HEK293T (cell line): ENCODE measurements at regions not wholly inside any gene's neighbourhood (a gene's known extent, or its start where the extent isn't known, plus 50 kb on each side); places are given as distances from the start of the nearest gene placed in this dataset.

Source experiments
- CTCF ChIA-PET: fragments of 350-600 bp; formaldehyde crosslinking; extraction: SDS; loops from one replicate; lab custom pipeline; 2021; ENCODE audit warnings: antibody characterized with exemption, inconsistent platforms; lab: Yijun Ruan, JAX
- POLR2A ChIA-PET: fragments of 350-600 bp; formaldehyde crosslinking; extraction: SDS; loops from one replicate; lab custom pipeline; 2020; ENCODE audit warnings: antibody characterized with exemption, inconsistent platforms; lab: Yijun Ruan, JAX
- DNase-seq: peaks from one replicate; pipeline ENCODE4 v3.0.0; 2012; ENCODE audit warnings: mixed read lengths; ENCODE audit errors: extremely low spot score
- ARNT ChIP-seq: fragments of 450-650 bp; IDR thresholded peaks from 2 replicates; pipeline ENCODE4 v1.6.1; 2017; ENCODE audit warnings: mild to moderate bottlenecking
- BHLHE40 ChIP-seq: fragments of 450-650 bp; IDR thresholded peaks from 2 replicates; pipeline ENCODE4 v1.6.1; 2016; ENCODE audit warnings: mild to moderate bottlenecking, moderate library complexity, borderline replicate concordance
- CTBP1 ChIP-seq: fragments of 450-650 bp; IDR thresholded peaks from 2 replicates; pipeline ENCODE4 v1.6.1; 2016; ENCODE audit warnings: borderline replicate concordance
- ELF4 ChIP-seq: fragments of 450-650 bp; IDR thresholded peaks from 2 replicates; pipeline ENCODE4 v1.6.1; 2017; ENCODE audit warnings: antibody characterized with exemption
- FOXA1 ChIP-seq: fragments of 450-650 bp; IDR thresholded peaks from 2 replicates; pipeline ENCODE4 v1.6.1; 2016; ENCODE audit warnings: mild to moderate bottlenecking
- FOXK2 ChIP-seq: fragments of 450-650 bp; IDR thresholded peaks from 2 replicates; pipeline ENCODE4 v1.6.1; 2016; ENCODE audit warnings: mild to moderate bottlenecking
- FOXM1 ChIP-seq: fragments of 450-650 bp; IDR thresholded peaks from 2 replicates; pipeline ENCODE4 v1.6.1; 2017; ENCODE audit warnings: mild to moderate bottlenecking, borderline replicate concordance
- HDGF ChIP-seq: fragments of 450-650 bp; IDR thresholded peaks from 2 replicates; pipeline ENCODE4 v1.6.1; 2017; ENCODE audit warnings: antibody characterized with exemption, borderline replicate concordance
- L3MBTL2 ChIP-seq: fragments of 450-650 bp; conservative IDR thresholded peaks from 2 replicates; pipeline ENCODE4 v1.6.1; 2016; ENCODE audit warnings: mild to moderate bottlenecking
- LEF1 ChIP-seq: fragments of 450-650 bp; IDR thresholded peaks from 2 replicates; pipeline ENCODE4 v1.6.1; 2017; ENCODE audit warnings: mild to moderate bottlenecking, borderline replicate concordance
- NFRKB ChIP-seq: fragments of 450-650 bp; IDR thresholded peaks from 2 replicates; pipeline ENCODE4 v1.6.1; 2016; ENCODE audit warnings: mild to moderate bottlenecking, moderate library complexity
- SP1 ChIP-seq: fragments of 450-650 bp; IDR thresholded peaks from 2 replicates; pipeline ENCODE4 v1.6.1; 2017
- SUZ12 ChIP-seq: fragments of 450-650 bp; IDR thresholded peaks from 2 replicates; pipeline ENCODE4 v1.6.1; 2016; ENCODE audit warnings: mild to moderate bottlenecking
- TARDBP ChIP-seq: fragments of 450-650 bp; IDR thresholded peaks from 2 replicates; pipeline ENCODE4 v1.6.1; 2016
- ZNF384 ChIP-seq: fragments of 450-650 bp; IDR thresholded peaks from 2 replicates; pipeline ENCODE4 v1.6.1; 2016
- TF ChIP-seq, protein P1 (sequence below): fragments of 450-650 bp; IDR thresholded peaks from 2 replicates; pipeline ENCODE4 v1.6.1; 2016

GRCh38 chr18:47632970-47633635 is 297.4 kb downstream of the SMAD2 start:
- no peak for DNase-seq
- CTCF ChIA-PET: no interaction called here
- POLR2A ChIA-PET: no interaction called here
- TF ChIP-seq L3MBTL2 (no peak), FOXM1 (no peak), CTBP1 (no peak), LEF1 (no peak)

GRCh38 chr18:47628893-47629292 is 301.6 kb downstream of the SMAD2 start:
- ChIA-PET POLR2A (no interaction called here), CTCF (no interaction called here)
- DNase-seq: no peak
- TF ChIP-seq HDGF (no peak), ELF4 (no peak), BHLHE40 (no peak), NFRKB (no peak), ARNT (no peak), FOXK2 (no peak), L3MBTL2 (no peak), LEF1 (no peak), SUZ12 (no peak), CTBP1 (no peak), ZNF384 (no peak), TARDBP (no peak), FOXM1 (no peak)
- TF ChIP-seq, protein P1, sequence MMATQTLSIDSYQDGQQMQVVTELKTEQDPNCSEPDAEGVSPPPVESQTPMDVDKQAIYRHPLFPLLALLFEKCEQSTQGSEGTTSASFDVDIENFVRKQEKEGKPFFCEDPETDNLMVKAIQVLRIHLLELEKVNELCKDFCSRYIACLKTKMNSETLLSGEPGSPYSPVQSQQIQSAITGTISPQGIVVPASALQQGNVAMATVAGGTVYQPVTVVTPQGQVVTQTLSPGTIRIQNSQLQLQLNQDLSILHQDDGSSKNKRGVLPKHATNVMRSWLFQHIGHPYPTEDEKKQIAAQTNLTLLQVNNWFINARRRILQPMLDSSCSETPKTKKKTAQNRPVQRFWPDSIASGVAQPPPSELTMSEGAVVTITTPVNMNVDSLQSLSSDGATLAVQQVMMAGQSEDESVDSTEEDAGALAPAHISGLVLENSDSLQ: no peak

DNA sequence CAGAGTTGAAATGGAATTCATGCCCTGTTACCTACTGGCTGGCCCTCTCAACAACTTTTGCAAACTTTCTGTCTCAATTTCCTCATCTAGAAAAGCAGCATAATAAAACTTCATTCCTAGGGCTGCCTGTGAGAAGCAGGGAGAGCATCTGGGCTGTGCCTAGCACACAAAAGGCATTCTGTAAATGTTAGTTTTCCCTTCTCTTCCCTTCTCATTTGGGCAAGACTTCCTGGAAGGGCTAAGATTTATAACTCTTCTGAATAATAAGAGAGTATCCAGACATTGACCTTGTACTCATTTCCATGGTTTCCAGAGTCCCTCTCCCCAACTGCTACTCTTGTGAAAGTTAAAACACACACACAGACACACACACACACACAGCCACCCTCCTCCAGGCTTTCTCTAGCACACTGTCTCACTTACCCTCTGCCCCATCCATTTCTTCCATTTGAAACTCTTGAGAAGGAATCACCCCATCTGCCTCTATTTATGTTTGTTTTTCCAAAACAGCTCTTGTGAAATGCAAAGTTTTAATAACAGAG is 302.1 kb downstream of the SMAD2 start:
- DNase-seq: no peak
- ChIA-PET POLR2A (no interaction called here), CTCF (no interaction called here)
- TF ChIP-seq ZNF384 (no peak), L3MBTL2 (no peak), BHLHE40 (no peak), SUZ12 (no peak), ARNT (no peak), FOXM1 (no peak), TARDBP (no peak), LEF1 (no peak), FOXK2 (no peak), HDGF (no peak), NFRKB (no peak), CTBP1 (no peak), ELF4 (no peak)
- TF ChIP-seq, protein P1: no peak

DNA sequence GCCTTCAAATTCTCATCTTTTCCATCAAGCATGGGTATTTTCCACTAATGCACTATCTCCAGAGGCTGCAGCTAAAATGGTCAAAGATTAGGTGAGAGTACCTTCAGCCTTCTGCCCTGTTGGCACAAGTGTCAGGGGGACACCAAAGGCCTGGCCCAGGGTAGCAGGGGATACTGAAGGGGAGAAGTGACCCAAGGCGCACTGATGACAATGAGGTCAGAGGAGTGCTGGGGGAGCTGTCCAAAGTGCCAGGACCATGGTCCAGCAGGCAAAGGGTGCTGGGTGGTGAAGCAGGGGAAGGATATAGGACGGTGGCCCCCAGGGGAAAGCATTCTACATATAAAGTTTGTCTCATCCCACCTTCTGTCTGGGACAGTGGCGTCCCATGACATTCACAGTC is 303.4 kb downstream of the SMAD2 start:
- no peak for DNase-seq
- ChIA-PET CTCF (no interaction called here), POLR2A (no interaction called here)
- TF ChIP-seq FOXA1 (no peak), LEF1 (no peak), CTBP1 (no peak), ZNF384 (no peak), FOXK2 (no peak), ARNT (no peak), HDGF (no peak)

GRCh38 chr18:47619771-47620448 is 310.5 kb downstream of the SMAD2 start:
- DNase-seq: no peak
- TF ChIP-seq FOXM1 (no peak), NFRKB (no peak), LEF1 (no peak), ZNF384 (no peak), ARNT (no peak), SP1 (no peak), HDGF (no peak)
- TF ChIP-seq, protein P1: no peak
- CTCF ChIA-PET: no interaction called here
- POLR2A ChIA-PET: no interaction called here

- POLR2A ChIA-PET: no interaction called here
- CTCF ChIA-PET: no interaction called here
- DNase-seq: no peak
- no peak for TF ChIP-seq TARDBP
- TF ChIP-seq ARNT: no peak
- TF ChIP-seq BHLHE40: no peak
- no peak for TF ChIP-seq SUZ12
- TF ChIP-seq ZNF384: no peak
- no peak for TF ChIP-seq ELF4
- TF ChIP-seq FOXM1: no peak
- no peak for TF ChIP-seq FOXK2
Measured at GRCh38 chr18:47618758-47619157, 311.7 kb downstream of the SMAD2 start.
